ENCODE measurements at regions not wholly inside any gene's neighbourhood (a gene's known extent, or its start where the extent isn't known, plus 50 kb on each side); places are given as distances from the start of the nearest gene placed in this dataset.

DNA sequence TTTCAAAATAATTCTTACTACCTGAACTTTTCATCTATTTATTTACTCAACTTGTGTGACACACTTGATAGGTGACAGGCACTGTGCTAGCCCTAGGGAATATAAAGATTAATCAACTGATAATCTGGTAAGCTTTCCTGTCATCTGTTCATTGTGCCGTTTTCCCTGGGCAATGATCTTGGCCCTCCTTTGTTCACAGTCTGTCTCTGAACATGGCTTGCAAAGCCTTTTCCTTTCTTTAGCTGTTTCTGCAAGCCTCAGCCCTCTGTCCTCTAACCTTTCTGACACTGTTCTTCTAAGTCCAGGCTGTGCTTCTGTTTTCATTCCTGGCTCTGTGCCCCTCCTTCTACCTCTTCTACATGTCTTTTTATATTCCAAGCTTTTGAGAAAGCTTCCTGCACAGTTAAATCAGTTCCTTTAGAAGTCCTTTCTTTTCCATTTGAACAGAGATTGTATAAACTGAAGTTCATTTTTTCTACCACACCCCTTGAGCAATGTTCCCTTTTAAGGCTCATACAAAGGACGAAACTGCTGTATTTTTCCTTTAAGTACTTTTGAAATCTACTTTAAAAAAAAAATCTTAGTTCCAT lies 803.0 kb upstream of the ZNF608 start:
- no peaks in the 10 kb centered on the region for H3K27me3 ChIP-seq (ENCODE audit: low read length)
- no peaks in the 10 kb centered on the region; the same call in 1 of the 2 replicates for H3K9me2 ChIP-seq (replicated peaks; ENCODE audit: insufficient read depth, low read length)
- H2AFZ ChIP-seq (ENCODE audit: low read length), result no peak overlapping the region
- H3K9me3 ChIP-seq (ENCODE audit: low read length), result peaks cover 15% of the 10 kb centered on the region
- no peak for DNase-seq
- H3K36me3 ChIP-seq (ENCODE audit: insufficient read depth, low read length), result no peaks in the 10 kb centered on the region
- no peaks in the 10 kb centered on the region for H4K20me1 ChIP-seq (ENCODE audit: insufficient read depth, low read depth, low read length)
- H3K27ac ChIP-seq (ENCODE audit: low read length), result no peak overlapping the region
- no peaks in the 10 kb centered on the region for H3K79me2 ChIP-seq (ENCODE audit: low read length)
- H3K4me2 ChIP-seq (ENCODE audit: low read depth, low read length, poor library complexity, severe bottlenecking), result no peak overlapping the region
- H3K9ac ChIP-seq (ENCODE audit: low read length), result no peak overlapping the region
- no peak overlapping the region for H3K4me3 ChIP-seq (ENCODE audit: low read length)
- H3K4me1 ChIP-seq (ENCODE audit: low read length), result no peaks in the 10 kb centered on the region

DNA sequence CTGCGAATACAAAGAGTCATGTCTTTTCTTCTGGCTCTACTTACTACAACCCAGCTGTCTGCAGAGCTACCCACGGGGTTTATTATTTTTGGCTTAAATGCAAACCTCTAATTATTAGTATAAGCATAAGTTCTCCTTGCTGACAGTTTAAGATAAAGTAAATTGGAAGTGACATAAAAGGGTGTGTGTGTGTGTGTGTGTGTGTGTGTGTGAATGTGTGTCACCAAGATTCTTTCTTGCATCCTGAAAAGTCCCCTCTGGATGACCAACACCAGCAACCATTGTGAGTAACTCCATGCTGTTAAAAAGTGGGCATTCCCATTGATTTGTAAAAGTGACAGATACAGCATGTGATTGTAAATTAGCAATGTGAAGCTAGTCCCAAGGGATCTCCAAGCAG lies 803.8 kb upstream of the ZNF608 start:
- H2AFZ ChIP-seq (ENCODE audit: low read length), result no peak overlapping the region
- no peaks in the 10 kb centered on the region for H3K36me3 ChIP-seq (ENCODE audit: insufficient read depth, low read length)
- H3K9ac ChIP-seq (ENCODE audit: low read length), result no peak overlapping the region
- no peaks in the 10 kb centered on the region for H3K4me1 ChIP-seq (ENCODE audit: low read length)
- H4K20me1 ChIP-seq (ENCODE audit: insufficient read depth, low read depth, low read length), result no peaks in the 10 kb centered on the region
- H3K9me2 ChIP-seq (replicated peaks; ENCODE audit: insufficient read depth, low read length), result no peaks in the 10 kb centered on the region; the same call in 1 of the 2 replicates
- peaks cover 14% of the 10 kb centered on the region for H3K9me3 ChIP-seq (ENCODE audit: low read length)
- no peak overlapping the region for H3K4me3 ChIP-seq (ENCODE audit: low read length)
- H3K27ac ChIP-seq (ENCODE audit: low read length), result no peak overlapping the region
- no peaks in the 10 kb centered on the region for H3K27me3 ChIP-seq (ENCODE audit: low read length)
- no peaks in the 10 kb centered on the region for H3K79me2 ChIP-seq (ENCODE audit: low read length)
- no peak for DNase-seq
- no peak overlapping the region for H3K4me2 ChIP-seq (ENCODE audit: low read depth, low read length, poor library complexity, severe bottlenecking)

DNA sequence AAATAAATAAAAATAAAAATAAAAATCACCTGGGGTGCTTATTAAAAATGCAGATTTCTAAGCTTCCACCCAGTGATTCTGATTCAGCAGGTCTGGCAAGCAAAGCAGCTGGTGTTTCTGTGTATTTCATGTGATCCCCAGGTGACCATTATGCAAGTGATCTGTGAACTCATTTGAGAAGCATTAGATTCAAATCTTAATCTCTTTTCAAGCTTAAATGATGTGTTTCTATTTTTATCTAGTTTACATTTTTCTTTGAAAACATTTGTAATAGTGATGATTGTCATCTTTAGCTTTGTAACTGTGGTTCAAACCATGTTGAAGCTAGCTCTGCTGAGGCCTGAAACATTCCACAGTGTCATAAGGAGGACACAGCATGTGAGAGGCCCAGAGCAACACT lies 804.8 kb upstream of the ZNF608 start:
- no peaks in the 10 kb centered on the region for H4K20me1 ChIP-seq (ENCODE audit: insufficient read depth, low read depth, low read length)
- no peak overlapping the region for H3K9ac ChIP-seq (ENCODE audit: low read length)
- H3K27me3 ChIP-seq (ENCODE audit: low read length), result no peaks in the 10 kb centered on the region
- H3K9me3 ChIP-seq (ENCODE audit: low read length), result peaks cover 9% of the 10 kb centered on the region
- no peaks in the 10 kb centered on the region for H3K4me1 ChIP-seq (ENCODE audit: low read length)
- H3K9me2 ChIP-seq (replicated peaks; ENCODE audit: insufficient read depth, low read length), result no peaks in the 10 kb centered on the region; the same call in 1 of the 2 replicates
- no peak overlapping the region for H2AFZ ChIP-seq (ENCODE audit: low read length)
- no peak overlapping the region for H3K4me2 ChIP-seq (ENCODE audit: low read depth, low read length, poor library complexity, severe bottlenecking)
- no peak overlapping the region for H3K4me3 ChIP-seq (ENCODE audit: low read length)
- no peak overlapping the region for H3K27ac ChIP-seq (ENCODE audit: low read length)
- no peaks in the 10 kb centered on the region for H3K79me2 ChIP-seq (ENCODE audit: low read length)
- no peak for DNase-seq
- H3K36me3 ChIP-seq (ENCODE audit: insufficient read depth, low read length), result no peaks in the 10 kb centered on the region

DNA sequence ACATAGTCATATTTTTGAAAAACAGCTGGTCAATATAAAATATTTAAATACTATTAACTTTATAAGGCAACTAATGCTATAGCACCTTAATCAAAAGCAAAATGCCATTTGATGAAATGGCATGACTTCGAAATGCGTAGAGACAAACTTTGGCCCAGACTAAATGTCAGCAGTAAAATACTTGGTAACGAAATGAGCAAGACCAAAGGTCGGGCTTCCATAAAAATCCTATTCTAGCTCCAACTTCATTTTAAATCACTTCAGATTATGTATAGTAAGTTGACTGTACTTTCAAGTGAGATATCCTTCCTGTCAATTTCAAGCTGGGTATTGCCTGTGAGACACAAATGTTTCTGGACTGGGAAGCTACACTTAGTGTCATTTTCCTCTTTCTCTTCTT lies 805.4 kb upstream of the ZNF608 start:
- Histone ChIP-seq H3K36me3 (ENCODE audit: insufficient read depth, low read length) (no peaks in the 10 kb centered on the region), H3K4me3 (ENCODE audit: low read length) (no peak overlapping the region), H3K79me2 (ENCODE audit: low read length) (no peaks in the 10 kb centered on the region), H3K27me3 (ENCODE audit: low read length) (no peaks in the 10 kb centered on the region), H4K20me1 (ENCODE audit: insufficient read depth, low read depth, low read length) (no peaks in the 10 kb centered on the region), H3K27ac (ENCODE audit: low read length) (no peak overlapping the region), H3K9me2 (replicated peaks; ENCODE audit: insufficient read depth, low read length) (no peaks in the 10 kb centered on the region; the same call in 1 of the 2 replicates), H3K4me1 (ENCODE audit: low read length) (no peaks in the 10 kb centered on the region), H3K9ac (ENCODE audit: low read length) (no peak overlapping the region), H2AFZ (ENCODE audit: low read length) (no peak overlapping the region), H3K4me2 (ENCODE audit: low read depth, low read length, poor library complexity, severe bottlenecking) (no peak overlapping the region), H3K9me3 (ENCODE audit: low read length) (peaks cover 7% of the 10 kb centered on the region)
- DNase-seq, result no peak

DNA sequence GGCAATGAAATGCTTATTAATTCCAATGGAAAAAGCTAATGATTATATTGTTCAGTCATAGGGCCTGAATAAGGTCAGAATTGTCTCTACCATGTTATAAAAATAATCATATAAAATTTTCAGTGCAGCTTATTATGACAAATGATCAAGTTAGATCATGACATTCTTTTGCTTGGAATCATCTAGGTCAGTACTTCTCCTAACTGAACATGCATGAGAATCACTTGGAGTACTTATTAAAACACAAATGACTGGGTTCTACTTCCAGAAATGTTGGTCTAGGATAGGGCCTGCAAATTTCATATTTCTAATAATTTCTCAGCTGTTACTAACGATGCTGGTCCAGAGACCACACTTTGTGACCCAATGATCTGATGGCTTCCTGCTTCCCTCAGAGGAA lies 806.0 kb upstream of the ZNF608 start:
- H3K36me3 ChIP-seq (ENCODE audit: insufficient read depth, low read length), result no peaks in the 10 kb centered on the region
- DNase-seq, result no peak
- H3K9me3 ChIP-seq (ENCODE audit: low read length), result peaks cover 6% of the 10 kb centered on the region
- H3K4me1 ChIP-seq (ENCODE audit: low read length), result no peaks in the 10 kb centered on the region
- H3K9ac ChIP-seq (ENCODE audit: low read length), result no peak overlapping the region
- no peak overlapping the region for H3K4me2 ChIP-seq (ENCODE audit: low read depth, low read length, poor library complexity, severe bottlenecking)
- H4K20me1 ChIP-seq (ENCODE audit: insufficient read depth, low read depth, low read length), result no peaks in the 10 kb centered on the region
- H2AFZ ChIP-seq (ENCODE audit: low read length), result no peak overlapping the region
- no peaks in the 10 kb centered on the region for H3K79me2 ChIP-seq (ENCODE audit: low read length)
- no peaks in the 10 kb centered on the region; the same call in 1 of the 2 replicates for H3K9me2 ChIP-seq (replicated peaks; ENCODE audit: insufficient read depth, low read length)
- no peak overlapping the region for H3K27ac ChIP-seq (ENCODE audit: low read length)
- H3K4me3 ChIP-seq (ENCODE audit: low read length), result no peak overlapping the region
- H3K27me3 ChIP-seq (ENCODE audit: low read length), result no peaks in the 10 kb centered on the region

DNA sequence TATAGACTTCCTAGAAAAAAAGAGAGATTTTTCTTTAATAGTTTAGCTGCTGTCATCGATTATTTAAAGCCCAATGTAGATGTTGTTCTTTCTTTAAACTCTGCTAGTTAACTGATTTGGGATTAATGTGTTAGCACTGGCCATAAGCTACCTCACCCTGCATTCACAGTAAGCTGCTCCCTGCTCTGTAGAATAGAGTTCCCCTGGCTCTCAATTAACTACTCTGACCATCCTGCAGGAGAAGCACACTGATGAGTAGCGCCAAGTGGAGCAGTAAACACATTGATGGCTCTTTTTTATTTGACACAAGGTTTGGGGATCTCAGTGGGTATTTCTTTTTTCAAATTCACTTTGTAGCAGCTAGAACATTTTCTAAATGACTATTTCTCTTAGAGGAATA lies 807.9 kb upstream of the ZNF608 start:
- H2AFZ ChIP-seq (ENCODE audit: low read length), result no peak overlapping the region
- no peak overlapping the region for H3K4me3 ChIP-seq (ENCODE audit: low read length)
- no peak overlapping the region for H3K4me2 ChIP-seq (ENCODE audit: low read depth, low read length, poor library complexity, severe bottlenecking)
- no peak for DNase-seq
- no peaks in the 10 kb centered on the region for H4K20me1 ChIP-seq (ENCODE audit: insufficient read depth, low read depth, low read length)
- no peaks in the 10 kb centered on the region for H3K4me1 ChIP-seq (ENCODE audit: low read length)
- H3K79me2 ChIP-seq (ENCODE audit: low read length), result no peaks in the 10 kb centered on the region
- no peak overlapping the region for H3K27ac ChIP-seq (ENCODE audit: low read length)
- no peak overlapping the region for H3K9ac ChIP-seq (ENCODE audit: low read length)
- H3K9me2 ChIP-seq (replicated peaks; ENCODE audit: insufficient read depth, low read length), result no peaks in the 10 kb centered on the region; the same call in 1 of the 2 replicates
- H3K9me3 ChIP-seq (ENCODE audit: low read length), result peaks cover under 1% of the 10 kb centered on the region; the same call in 1 of the 2 replicates
- H3K27me3 ChIP-seq (ENCODE audit: low read length), result no peaks in the 10 kb centered on the region
- H3K36me3 ChIP-seq (ENCODE audit: insufficient read depth, low read length), result no peaks in the 10 kb centered on the region

DNA sequence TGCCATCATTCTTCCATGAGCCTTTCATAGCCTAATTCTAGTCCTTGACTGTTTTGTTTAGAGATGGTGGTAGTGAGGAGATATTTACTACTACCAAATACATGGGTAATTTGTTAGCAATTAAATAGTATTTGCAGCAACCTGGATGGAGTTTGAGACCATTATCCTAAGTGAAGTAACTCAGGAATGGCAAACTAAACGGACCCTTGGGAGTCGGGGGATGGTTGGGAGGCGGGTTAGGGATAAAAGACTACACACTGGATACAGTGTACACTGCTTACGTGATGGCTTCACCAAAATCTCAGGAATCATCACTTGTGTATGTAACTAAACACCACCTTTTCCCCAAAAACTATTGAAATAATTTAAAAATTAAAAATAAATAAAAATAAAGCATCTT lies 809.2 kb upstream of the ZNF608 start:
- no peak for DNase-seq
- no peaks in the 10 kb centered on the region; the same call in 1 of the 2 replicates for H3K9me2 ChIP-seq (replicated peaks; ENCODE audit: insufficient read depth, low read length)
- H3K36me3 ChIP-seq (ENCODE audit: insufficient read depth, low read length), result no peaks in the 10 kb centered on the region
- H3K4me3 ChIP-seq (ENCODE audit: low read length), result no peak overlapping the region
- H3K9ac ChIP-seq (ENCODE audit: low read length), result no peak overlapping the region
- H3K27me3 ChIP-seq (ENCODE audit: low read length), result no peaks in the 10 kb centered on the region
- peaks cover 6% of the 10 kb centered on the region; the same call in 1 of the 2 replicates for H3K9me3 ChIP-seq (ENCODE audit: low read length)
- no peaks in the 10 kb centered on the region for H4K20me1 ChIP-seq (ENCODE audit: insufficient read depth, low read depth, low read length)
- H3K79me2 ChIP-seq (ENCODE audit: low read length), result no peaks in the 10 kb centered on the region
- no peak overlapping the region for H3K27ac ChIP-seq (ENCODE audit: low read length)
- no peaks in the 10 kb centered on the region for H3K4me1 ChIP-seq (ENCODE audit: low read length)
- H2AFZ ChIP-seq (ENCODE audit: low read length), result no peak overlapping the region
- H3K4me2 ChIP-seq (ENCODE audit: low read depth, low read length, poor library complexity, severe bottlenecking), result no peak overlapping the region

DNA sequence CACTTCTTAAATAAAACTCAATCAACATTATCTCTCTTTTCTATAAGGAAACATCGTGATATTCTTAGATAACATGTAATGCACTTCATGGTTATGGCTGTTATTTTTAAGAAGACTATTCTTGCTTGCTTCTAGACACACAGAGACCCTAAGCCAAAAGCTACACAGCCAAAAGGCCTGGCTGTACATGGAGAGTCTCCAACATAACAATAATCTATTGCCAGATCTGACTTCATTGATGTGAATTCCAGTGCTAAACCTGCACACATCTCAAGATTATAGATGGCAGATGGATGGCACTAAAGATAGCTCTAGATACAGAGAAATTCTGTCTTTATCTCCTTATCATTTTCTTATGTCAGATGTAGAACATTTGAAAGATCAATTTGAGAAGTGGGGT lies 811.6 kb upstream of the ZNF608 start:
- Histone ChIP-seq H3K9ac (ENCODE audit: low read length) (no peak overlapping the region), H3K4me1 (ENCODE audit: low read length) (no peaks in the 10 kb centered on the region), H3K27me3 (ENCODE audit: low read length) (no peaks in the 10 kb centered on the region), H3K36me3 (ENCODE audit: insufficient read depth, low read length) (no peaks in the 10 kb centered on the region), H3K4me2 (ENCODE audit: low read depth, low read length, poor library complexity, severe bottlenecking) (no peak overlapping the region), H3K4me3 (ENCODE audit: low read length) (no peak overlapping the region), H3K27ac (ENCODE audit: low read length) (no peak overlapping the region), H3K79me2 (ENCODE audit: low read length) (no peaks in the 10 kb centered on the region), H3K9me3 (ENCODE audit: low read length) (peaks cover 6% of the 10 kb centered on the region; the same call in 1 of the 2 replicates), H2AFZ (ENCODE audit: low read length) (no peak overlapping the region), H3K9me2 (replicated peaks; ENCODE audit: insufficient read depth, low read length) (no peaks in the 10 kb centered on the region), H4K20me1 (ENCODE audit: insufficient read depth, low read depth, low read length) (no peaks in the 10 kb centered on the region)
- no peak for DNase-seq

All from Karpas-422 (cell line).